ENCODE measurements at regions not wholly inside any gene's neighbourhood (a gene's known extent, or its start where the extent isn't known, plus 50 kb on each side); places are given as distances from the start of the nearest gene placed in this dataset.

- Mint-ChIP-seq H3K4me3 (no peak overlapping the region), H3K4me1 (peaks cover 3% of the 10 kb centered on the region; the same call in 2 of the 3 replicates)
These were observed 204.9 kb downstream of the MRPL39 start for GRCh38 chr21:25402134-25402961.

More at GRCh38 chr21:25402134-25402961, 204.9 kb downstream of the MRPL39 start:
- Histone ChIP-seq H3K9me2 (ENCODE audit: insufficient read depth) (no peaks in the 10 kb centered on the region), H3K4me1 (ENCODE audit: insufficient read depth) (no peaks in the 10 kb centered on the region), H3F3A (replicated peaks; ENCODE audit: low read depth) (no peaks in the 10 kb centered on the region), H3K36me3 (ENCODE audit: insufficient read depth) (no peaks in the 10 kb centered on the region), H3K79me2 (replicated peaks; ENCODE audit: insufficient read depth) (no peaks in the 10 kb centered on the region), H2AFZ (no peak overlapping the region), H3K4me3 (no peak overlapping the region), H4K20me1 (replicated peaks; ENCODE audit: insufficient read depth) (no peaks in the 10 kb centered on the region), H3K4me2 (no peak overlapping the region), H3K27ac (ENCODE audit: low read depth) (no peak overlapping the region), H3K27me3 (ENCODE audit: insufficient read depth) (no peaks in the 10 kb centered on the region)
- no peak for DNase-seq (ENCODE audit: low spot score)
- H3K36me3 Mint-ChIP-seq (ENCODE audit: low read depth): no peaks in the 10 kb centered on the region
- peaks cover 2% of the 10 kb centered on the region for H3K27me3 Mint-ChIP-seq (ENCODE audit: insufficient read depth, low read depth, poor library complexity)
- no peak for ATAC-seq
- TF ChIP-seq POLR2AphosphoS5 (IDR thresholded peaks at IDR 0.05; ENCODE audit: low read depth) (no peak), REST (IDR thresholded peaks at IDR 0.05; ENCODE audit: unreplicated experiment) (no peak), ETS1 (IDR thresholded peaks at IDR 0.05) (no peak), EZH2 (IDR thresholded peaks at IDR 0.05; ENCODE audit: low read depth, unreplicated experiment) (no peak), ZNF331 (CRISPR knock-in tag; IDR thresholded peaks at IDR 0.05; ENCODE audit: low read depth) (no peak), ZNF462 (CRISPR knock-in tag; IDR thresholded peaks at IDR 0.05) (no peak), EZH2phosphoT487 (IDR thresholded peaks at IDR 0.05; ENCODE audit: unreplicated experiment) (no peak)
- no peaks in the 10 kb centered on the region for H3K9me3 Mint-ChIP-seq
- H3K27ac Mint-ChIP-seq: no peak overlapping the region

Data from GM23338 (cell line).